ENCODE measurements at regions not wholly inside any gene's neighbourhood (a gene's known extent, or its start where the extent isn't known, plus 50 kb on each side); places are given as distances from the start of the nearest gene placed in this dataset.
A peak's percentile ranks its signal among the peaks of the same experiment; 100 is the strongest.

- CTCF ChIA-PET: interaction anchor here (0.6 to 2.4 kb wide), 8 partner anchors 68 to 213 kb away, joined by 3 to 13 read pairs (median 4); no protein-coding TSS in a partner anchor
- no peak overlapping the region for H3K4me3 Mint-ChIP-seq
- ATAC-seq (peak; percentile 68), DNase-seq (peak; percentile 46)
- no peaks in the 10 kb centered on the region for H3K27me3 Mint-ChIP-seq
- intact Hi-C loops (cut with micrococcal nuclease): loop anchor here (5.0 kb wide), 1 partner anchor 183 kb away; no protein-coding TSS in a partner anchor
- no peaks in the 10 kb centered on the region for H3K9me3 Mint-ChIP-seq
- POLR2A ChIA-PET: no interaction called here
- TF ChIP-seq CTCF (IDR thresholded peaks at IDR 0.05): peak; percentile 41
- no peaks in the 10 kb centered on the region for H3K36me3 Mint-ChIP-seq (ENCODE audit: low read depth)
- peaks cover 7% of the 10 kb centered on the region for H3K4me1 Mint-ChIP-seq (ENCODE audit: low read depth)
- no peak overlapping the region for H3K27ac Mint-ChIP-seq
Observed at GRCh38 chr4:42750091-42750490, 93.2 kb upstream of the ATP8A1 start.

- Mint-ChIP-seq H3K4me1 (ENCODE audit: low read depth) (peaks cover 7% of the 10 kb centered on the region), H3K27me3 (no peaks in the 10 kb centered on the region), H3K36me3 (ENCODE audit: low read depth) (no peaks in the 10 kb centered on the region), H3K9me3 (no peaks in the 10 kb centered on the region), H3K27ac (no peak overlapping the region), H3K4me3 (no peak overlapping the region)
- ChIA-PET CTCF (interaction anchor here (1.0 to 1.4 kb wide), 2 partner anchors 179 to 229 kb away, joined by 3 to 7 read pairs; no protein-coding TSS in a partner anchor), POLR2A (no interaction called here)
- ATAC-seq (no peak), DNase-seq (no peak)
- intact Hi-C loops (cut with micrococcal nuclease): no loop called here
- TF ChIP-seq CTCF (IDR thresholded peaks at IDR 0.05): no peak
Observed at GRCh38 chr4:42747971-42748370, 91.1 kb upstream of the ATP8A1 start.

GRCh38 chr4:42736527-42737195, 79.8 kb upstream of the ATP8A1 start:
- ChIA-PET CTCF (no interaction called here), POLR2A (no interaction called here)
- peaks cover 15% of the 10 kb centered on the region for H3K9me3 Mint-ChIP-seq
- no peak overlapping the region for H3K27ac Mint-ChIP-seq
- no peaks in the 10 kb centered on the region for H3K36me3 Mint-ChIP-seq (ENCODE audit: low read depth)
- no peak overlapping the region for H3K4me3 Mint-ChIP-seq
- no peak for TF ChIP-seq CTCF (IDR thresholded peaks at IDR 0.05)
- ATAC-seq (no peak), DNase-seq (no peak)
- peaks cover 3% of the 10 kb centered on the region for H3K4me1 Mint-ChIP-seq (ENCODE audit: low read depth)
- intact Hi-C loops (cut with micrococcal nuclease): no loop called here
- H3K27me3 Mint-ChIP-seq: no peaks in the 10 kb centered on the region

GRCh38 chr4:42733380-42733779, 76.5 kb upstream of the ATP8A1 start:
- Mint-ChIP-seq H3K4me1 (ENCODE audit: low read depth) (peaks cover 3% of the 10 kb centered on the region), H3K9me3 (peaks cover 10% of the 10 kb centered on the region), H3K36me3 (ENCODE audit: low read depth) (no peaks in the 10 kb centered on the region), H3K4me3 (no peak overlapping the region), H3K27ac (no peak overlapping the region), H3K27me3 (no peaks in the 10 kb centered on the region)
- CTCF ChIA-PET: no interaction called here
- TF ChIP-seq CTCF (IDR thresholded peaks at IDR 0.05): no peak
- intact Hi-C loops (cut with micrococcal nuclease): no loop called here
- POLR2A ChIA-PET: no interaction called here
- DNase-seq (no peak), ATAC-seq (no peak)

- peaks cover 3% of the 10 kb centered on the region for H3K4me1 Mint-ChIP-seq (ENCODE audit: low read depth)
- ChIA-PET POLR2A (no interaction called here), CTCF (no interaction called here)
- peaks cover 10% of the 10 kb centered on the region for H3K9me3 Mint-ChIP-seq
- no peak for DNase-seq
- H3K4me3 Mint-ChIP-seq: no peak overlapping the region
- no peaks in the 10 kb centered on the region for H3K36me3 Mint-ChIP-seq (ENCODE audit: low read depth)
- intact Hi-C loops (cut with micrococcal nuclease): no loop called here
- H3K27ac Mint-ChIP-seq: no peak overlapping the region
- H3K27me3 Mint-ChIP-seq: no peaks in the 10 kb centered on the region
- no peak for TF ChIP-seq CTCF (IDR thresholded peaks at IDR 0.05)
- no peak for ATAC-seq
Observed at GRCh38 chr4:42732776-42733175, 75.9 kb upstream of the ATP8A1 start.
